ENCODE measurements at regions not wholly inside any gene's neighbourhood (a gene's known extent, or its start where the extent isn't known, plus 50 kb on each side); places are given as distances from the start of the nearest gene placed in this dataset.

GRCh38 chrX:116872931-116873330 is 410.2 kb upstream of the CT83 start:
- TF ChIP-seq POLR2A (IDR thresholded peaks at IDR 0.05) (no peak), CTCF (IDR thresholded peaks at IDR 0.05 in 4 of 5, conservative IDR thresholded peaks at IDR 0.05 in 1 of 5) (no peak)
